Body of pancreas (tissue), 4 donors: ENCODE measurements at regions not wholly inside any gene's neighbourhood (a gene's known extent, or its start where the extent isn't known, plus 50 kb on each side); places are given as distances from the start of the nearest gene placed in this dataset.

Source experiments
- ATAC-seq: fragments of 150-250 bp; one replicate; pipeline ENCODE4 v1.9.1; 2016
- DNase-seq, 4 donors: peaks; one replicate each; pipeline ENCODE4 v3.0.0-alpha.2; 2019
- H3K27ac ChIP-seq, 4 donors: fragments of 200-600 bp; sonication (generic); 1 replicate in 3 of 4; 2 replicates in 1 of 4; pipeline versions ENCODE4 v1.5.1 to v1.6.1; 2016 to 2019; ENCODE audit warnings: mild to moderate bottlenecking in 1 of 4, mixed read lengths in 1 of 4, moderate library complexity in 1 of 4
- H3K27me3 ChIP-seq, 2 donors: fragments of 200-600 bp; sonication (generic); one replicate each; pipeline ENCODE4 v1.6.0; 2016; ENCODE audit warnings: mild to moderate bottlenecking in 1 of 2
- H3K36me3 ChIP-seq, 2 donors: fragments of 200-600 bp; sonication (generic); replicated peaks in 1 of 2; 2 replicates each; pipeline ENCODE4 v1.5.1; 2016; ENCODE audit warnings: low read depth in 2 of 2; ENCODE audit not compliant: insufficient read depth in 1 of 2
- H3K4me1 ChIP-seq: fragments of 200-600 bp; sonication (generic); one replicate; pipeline ENCODE4 v1.6.0; 2016
- H3K4me3 ChIP-seq, 2 donors: fragments of 200-600 bp; sonication (generic); 1 replicate in 1 of 2; 2 replicates in 1 of 2; pipeline ENCODE4 v1.5.1; 2016 to 2019
- H3K9me3 ChIP-seq, 3 donors: fragments of 200-600 bp; sonication (generic); 1 replicate in 2 of 3; 2 replicates in 1 of 3; pipeline ENCODE4 v1.5.1; 2016
- CTCF ChIP-seq, 7 experiments: fragments of 450-650 bp in 4 of 7; fragments of 200-600 bp in 3 of 7; sonication (generic) in 3 of 7; IDR thresholded peaks; one replicate each; pipeline ENCODE4 v1.5.1; 2016 to 2019; ENCODE audit warnings: antibody characterized with exemption in 7 of 7
- POLR2A ChIP-seq, 3 donors: fragments of 450-650 bp; IDR thresholded peaks; one replicate each; pipeline ENCODE4 v1.6.1; 2016; ENCODE audit warnings: antibody characterized with exemption in 3 of 3, mild to moderate bottlenecking in 2 of 3
- WGBS, 2 donors: methylation state at CpG; one replicate each; pipeline ENCODE4 v1.1.5; 2017; 5-methylcytosine and 5-hydroxymethylcytosine counted together
- intact Hi-C: fragments of 100-400 bp; cut with DNase I; formaldehyde crosslinking; loops from one replicate; pipeline ENCODE4 v1.15.1; 2023

DNA sequence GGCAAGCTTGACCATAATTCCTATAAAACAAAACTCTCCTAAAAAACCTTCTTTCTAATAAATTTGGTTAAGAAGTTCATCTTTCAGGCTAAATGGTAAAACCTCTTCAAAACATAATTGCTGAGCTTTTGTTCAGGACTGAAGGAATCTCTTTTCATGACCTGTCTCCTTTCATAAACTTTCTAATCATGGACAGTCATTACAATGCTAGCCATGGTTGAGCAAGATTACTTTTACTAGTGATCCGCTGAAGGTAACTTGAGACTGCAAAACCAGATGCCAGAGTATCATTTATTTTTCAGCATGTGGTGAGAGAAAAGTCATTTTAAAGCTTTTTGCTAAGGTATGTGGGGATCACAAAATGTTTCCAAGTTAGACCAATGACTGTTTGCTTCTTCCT lies 186.4 kb upstream of the RHOBTB1 start:
- WGBS, 2 donors, result 90 to 94% methylated on average over 1 of the region's 1 CpG
- Histone ChIP-seq H3K36me3 (no peaks in the 10 kb centered on the region), H3K27ac (no peak overlapping the region), H3K4me3 (no peak overlapping the region), H3K9me3 (no peaks in the 10 kb centered on the region), H3K4me1 (peaks cover 8% of the 10 kb centered on the region), H3K27me3 (no peaks in the 10 kb centered on the region)
- TF ChIP-seq POLR2A (IDR thresholded peaks at IDR 0.05), result no peak
- ATAC-seq, result no peak
- no peak for DNase-seq
- intact Hi-C loops, result loop anchor here (10.0 kb wide), 1 partner anchor 54 kb away; no protein-coding TSS in a partner anchor

DNA sequence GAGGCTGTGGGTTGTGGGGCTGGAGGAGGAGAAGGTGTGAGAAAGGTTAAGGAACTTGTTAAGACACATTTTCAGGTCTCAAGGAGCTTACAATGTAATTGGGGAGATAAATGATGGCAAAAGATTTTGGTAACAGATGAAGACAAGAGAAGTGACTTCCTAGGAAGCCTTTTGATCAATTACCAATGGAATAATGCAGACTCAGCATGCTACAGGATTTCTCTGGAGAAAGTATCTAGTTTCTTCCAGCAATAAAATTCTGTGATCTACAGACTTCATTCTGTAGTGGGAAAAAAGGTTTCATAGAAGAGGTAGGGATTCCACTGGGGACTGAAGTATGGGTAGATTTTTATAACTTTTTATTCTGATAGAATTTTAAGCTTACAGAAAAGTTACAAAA lies 184.2 kb upstream of the RHOBTB1 start:
- Histone ChIP-seq H3K4me1 (peaks cover 8% of the 10 kb centered on the region), H3K27ac (no peak overlapping the region), H3K27me3 (no peaks in the 10 kb centered on the region), H3K9me3 (no peaks in the 10 kb centered on the region), H3K4me3 (no peak overlapping the region), H3K36me3 (no peaks in the 10 kb centered on the region)
- no peak for ATAC-seq
- no peak for TF ChIP-seq POLR2A (IDR thresholded peaks at IDR 0.05)
- no peak for TF ChIP-seq CTCF (IDR thresholded peaks at IDR 0.05)
- no peak for DNase-seq
- intact Hi-C loops, result no loop called here

GRCh38 chr10:61125560-61126170 lies 181.7 kb upstream of the RHOBTB1 start:
- intact Hi-C loops, result no loop called here
- Histone ChIP-seq H3K27ac (no peak overlapping the region), H3K4me3 (no peak overlapping the region), H3K4me1 (peaks cover 3% of the 10 kb centered on the region), H3K9me3 (no peaks in the 10 kb centered on the region), H3K27me3 (no peaks in the 10 kb centered on the region), H3K36me3 (no peaks in the 10 kb centered on the region)
- WGBS, 2 donors, result 40 to 43% methylated on average over 3 of the region's 3 CpGs
- ATAC-seq (no peak), DNase-seq (no peak)
- TF ChIP-seq POLR2A (IDR thresholded peaks at IDR 0.05) (no peak), CTCF (IDR thresholded peaks at IDR 0.05) (no peak)

DNA sequence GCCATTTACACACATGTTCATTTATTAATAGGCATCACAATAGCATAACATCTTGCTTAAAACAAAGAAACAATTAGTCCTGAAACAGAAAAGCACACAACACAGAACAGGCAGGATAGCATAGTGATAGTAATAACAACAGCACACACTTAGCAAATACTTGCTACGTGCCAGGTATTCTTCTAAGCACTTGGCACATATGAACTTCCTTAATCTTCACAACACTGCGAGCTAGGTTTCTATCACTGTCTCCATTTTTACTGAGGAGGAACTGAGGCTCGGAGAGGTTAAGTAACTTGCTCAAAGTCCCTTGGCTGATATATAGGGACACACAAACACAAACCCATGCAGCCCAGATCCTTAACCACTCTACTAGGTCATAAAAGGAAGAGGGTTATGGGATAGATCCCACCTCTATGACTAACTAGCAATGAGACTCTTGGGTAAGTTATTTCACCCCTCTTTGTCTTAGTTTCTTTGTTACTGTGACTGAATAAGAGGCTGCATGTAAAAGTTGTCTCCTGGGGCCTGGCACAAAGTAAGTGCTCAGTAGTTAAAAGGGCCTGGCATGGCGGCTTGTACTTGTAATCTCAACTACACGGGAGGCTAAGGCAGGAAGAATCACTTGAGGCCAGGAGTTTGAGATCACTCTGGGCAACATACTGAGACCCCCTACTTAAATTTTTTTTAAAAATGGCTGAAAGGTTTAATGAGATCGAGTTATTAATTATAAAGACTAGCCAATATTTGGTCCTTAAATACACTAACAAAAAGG lies 181.0 kb upstream of the RHOBTB1 start:
- Histone ChIP-seq H3K27me3 (no peaks in the 10 kb centered on the region), H3K9me3 (no peaks in the 10 kb centered on the region), H3K4me3 (no peak overlapping the region), H3K4me1 (no peaks in the 10 kb centered on the region), H3K36me3 (no peaks in the 10 kb centered on the region), H3K27ac (no peak overlapping the region)
- intact Hi-C loops, result no loop called here
- ATAC-seq (no peak), DNase-seq (no peak)
- TF ChIP-seq CTCF (IDR thresholded peaks at IDR 0.05) (no peak), POLR2A (IDR thresholded peaks at IDR 0.05) (no peak)
- 74 to 86% methylated on average over 6 of the region's 6 CpGs for WGBS, 2 donors

DNA sequence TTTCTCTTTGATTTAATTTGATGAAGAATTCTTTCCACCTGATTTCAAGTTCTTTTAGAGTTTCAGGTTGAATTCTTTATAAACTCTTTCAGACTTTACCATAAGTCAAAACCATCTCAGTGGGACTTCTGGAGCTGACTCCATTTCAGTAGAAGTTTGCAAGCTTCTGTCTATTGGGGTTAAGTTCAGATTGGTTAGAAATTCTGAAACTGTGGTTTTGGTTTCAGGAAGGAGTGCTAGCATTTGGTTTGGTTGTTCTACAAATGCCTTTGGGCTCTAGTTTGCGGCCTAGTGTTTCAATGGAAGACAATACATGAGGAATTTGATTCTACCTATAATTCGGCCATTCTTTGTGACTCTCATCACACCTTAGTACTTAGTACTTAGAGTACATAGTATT lies 176.8 kb upstream of the RHOBTB1 start:
- intact Hi-C loops, result no loop called here
- DNase-seq, result no peak
- Histone ChIP-seq H3K4me1 (no peaks in the 10 kb centered on the region), H3K27ac (no peak overlapping the region), H3K9me3 (no peaks in the 10 kb centered on the region), H3K4me3 (no peak overlapping the region), H3K36me3 (no peaks in the 10 kb centered on the region), H3K27me3 (no peaks in the 10 kb centered on the region)
- TF ChIP-seq POLR2A (IDR thresholded peaks at IDR 0.05), result no peak
- no peak for TF ChIP-seq CTCF (IDR thresholded peaks at IDR 0.05)
- no peak for ATAC-seq
- WGBS, 2 donors, result 90% methylated on average over 2 of the region's 2 CpGs
